Activated CD8-positive, alpha-beta memory T cell treated with anti-CD3 and anti-CD28 coated beads, Interleukin-2, amount 50 U/mL, for 48 hours (primary cell): ENCODE measurements at regions not wholly inside any gene's neighbourhood (a gene's known extent, or its start where the extent isn't known, plus 50 kb on each side); places are given as distances from the start of the nearest gene placed in this dataset.

Source experiments
- DNase-seq: peaks from one replicate; pipeline ENCODE4 v3.0.0-alpha.2; 2020

- no peak for DNase-seq
Observed at GRCh38 chr10:44240584-44241205, 144.2 kb downstream of the CXCL12 start.

- no peak for DNase-seq
Observed at GRCh38 chr10:44238212-44238611, 146.7 kb downstream of the CXCL12 start.

- DNase-seq = no peak
Observed at GRCh38 chr10:44237364-44238049, 147.4 kb downstream of the CXCL12 start.

- no peak for DNase-seq
Observed at GRCh38 chr10:44235363-44235762, 149.5 kb downstream of the CXCL12 start.

GRCh38 chr10:44234483-44234875, 150.4 kb downstream of the CXCL12 start:
- no peak for DNase-seq

GRCh38 chr10:44233561-44234482, 151.1 kb downstream of the CXCL12 start:
- DNase-seq = no peak

GRCh38 chr10:44217274-44217820, 167.6 kb downstream of the CXCL12 start:
- DNase-seq = no peak

- DNase-seq = no peak
Observed at GRCh38 chr10:44216073-44216472, 168.8 kb downstream of the CXCL12 start.

- no peak for DNase-seq
Observed at GRCh38 chr10:44209811-44210210, 175.1 kb downstream of the CXCL12 start.

- no peak for DNase-seq
Observed at GRCh38 chr10:44207160-44207559, 177.7 kb downstream of the CXCL12 start.

GRCh38 chr10:44206127-44206818, 178.6 kb downstream of the CXCL12 start:
- no peak for DNase-seq

- no peak for DNase-seq
Observed at GRCh38 chr10:44205067-44205466, 179.8 kb downstream of the CXCL12 start.

GRCh38 chr10:44203535-44203934, 181.4 kb downstream of the CXCL12 start:
- no peak for DNase-seq

GRCh38 chr10:44202952-44203351, 181.9 kb downstream of the CXCL12 start:
- no peak for DNase-seq

- DNase-seq = no peak
Observed at GRCh38 chr10:44201656-44202055, 183.2 kb downstream of the CXCL12 start.

- DNase-seq = no peak
Observed at GRCh38 chr10:44201011-44201410, 183.9 kb downstream of the CXCL12 start.

- DNase-seq = no peak
Observed at GRCh38 chr10:44199991-44200655, 184.8 kb downstream of the CXCL12 start.

- no peak for DNase-seq
Observed at GRCh38 chr10:44199267-44199666, 185.6 kb downstream of the CXCL12 start.

- no peak for DNase-seq
Observed at GRCh38 chr10:44198780-44199097, 186.2 kb downstream of the CXCL12 start.

- no peak for DNase-seq
Observed at GRCh38 chr10:44198096-44198779, 186.7 kb downstream of the CXCL12 start.

GRCh38 chr10:44197646-44198045, 187.3 kb downstream of the CXCL12 start:
- no peak for DNase-seq

GRCh38 chr10:44196336-44196735, 188.6 kb downstream of the CXCL12 start:
- no peak for DNase-seq
